Activated CD4-positive, alpha-beta T cell treated with anti-CD3 and anti-CD28 coated beads for 36 hours (primary cell): ENCODE measurements at regions not wholly inside any gene's neighbourhood (a gene's known extent, or its start where the extent isn't known, plus 50 kb on each side); places are given as distances from the start of the nearest gene placed in this dataset.

ENCODE experiments used
- ATAC-seq: fragments of 200-7000 bp; cut with Tn5 transposase; one replicate; pipeline ENCODE4 v1.10.0; 2021; ENCODE audit warnings: mild to moderate bottlenecking, moderate library complexity
- CTCF ChIA-PET: fragments of 350-600 bp; sonication (Branson Sonifier 250); formaldehyde crosslinking; loops from one replicate; lab custom pipeline; 2021; ENCODE audit warnings: antibody characterized with exemption; lab: Charles Lee
- POLR2A ChIA-PET: fragments of 350-600 bp; sonication (Branson Sonifier 250); formaldehyde crosslinking; loops from one replicate; lab custom pipeline; 2021; ENCODE audit warnings: antibody characterized with exemption, inconsistent platforms; lab: Charles Lee
- DNase-seq: peaks from one replicate; pipeline ENCODE4 v3.0.0-alpha.2; 2020
- H3K27ac Mint-ChIP-seq: one replicate; pipeline ENCODE4 v1.8.0; 2021; ENCODE audit warnings: mixed read lengths
- H3K27me3 Mint-ChIP-seq: one replicate; pipeline ENCODE4 v1.8.0; 2021; ENCODE audit warnings: mixed read lengths
- H3K36me3 Mint-ChIP-seq: one replicate; pipeline ENCODE4 v1.8.0; 2021; ENCODE audit warnings: low read depth, mixed read lengths
- H3K4me1 Mint-ChIP-seq: one replicate; pipeline ENCODE4 v1.8.0; 2021; ENCODE audit warnings: mixed read lengths
- H3K4me3 Mint-ChIP-seq: one replicate; pipeline ENCODE4 v1.8.0; 2021; ENCODE audit warnings: mild to moderate bottlenecking, moderate library complexity, mixed read lengths
- H3K9me3 Mint-ChIP-seq: one replicate; pipeline ENCODE4 v1.8.0; 2021; ENCODE audit warnings: low read depth, mixed read lengths
- intact Hi-C, 2 experiments: fragments of 100-400 bp; cut with DNase I in 1 of 2; cut with micrococcal nuclease in 1 of 2; formaldehyde crosslinking; loops; one replicate each; pipeline versions ENCODE4 v1.14.2 to v1.15.1; 2022 to 2024; cut with DNase I, micrococcal nuclease

DNA sequence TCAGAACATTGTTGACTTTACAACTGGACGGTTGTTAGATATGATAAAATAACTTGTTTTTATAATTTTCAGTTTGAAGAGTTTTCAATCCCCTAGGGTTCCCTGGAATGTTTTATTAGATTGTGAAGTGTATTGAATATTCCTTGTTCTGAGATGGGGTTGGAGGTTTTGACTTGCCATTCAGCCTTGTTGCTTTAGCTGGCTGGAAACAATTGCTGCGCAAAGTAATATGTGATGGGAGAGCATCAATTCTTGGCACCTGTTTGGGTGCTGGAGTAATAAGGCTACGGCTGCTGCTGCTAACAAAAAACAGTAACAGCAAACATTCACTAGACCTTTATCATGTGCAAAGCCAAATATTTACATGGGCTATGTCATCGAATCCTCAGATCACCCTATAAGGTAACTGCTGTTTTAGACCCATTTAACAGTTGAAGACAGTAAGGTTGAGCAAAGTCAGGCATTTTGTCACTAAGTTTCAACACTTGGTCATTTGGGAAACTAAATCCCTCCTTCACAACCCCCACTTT lies 241.0 kb upstream of the TBX3 start:
- DNase-seq (no peak), ATAC-seq (no peak)
- POLR2A ChIA-PET = no interaction called here
- intact Hi-C loops = no loop called here
- Mint-ChIP-seq H3K4me3 (no peak overlapping the region), H3K9me3 (no peaks in the 10 kb centered on the region), H3K36me3 (no peaks in the 10 kb centered on the region), H3K27me3 (no peaks in the 10 kb centered on the region), H3K27ac (no peak overlapping the region), H3K4me1 (no peaks in the 10 kb centered on the region)
- CTCF ChIA-PET = no interaction called here

DNA sequence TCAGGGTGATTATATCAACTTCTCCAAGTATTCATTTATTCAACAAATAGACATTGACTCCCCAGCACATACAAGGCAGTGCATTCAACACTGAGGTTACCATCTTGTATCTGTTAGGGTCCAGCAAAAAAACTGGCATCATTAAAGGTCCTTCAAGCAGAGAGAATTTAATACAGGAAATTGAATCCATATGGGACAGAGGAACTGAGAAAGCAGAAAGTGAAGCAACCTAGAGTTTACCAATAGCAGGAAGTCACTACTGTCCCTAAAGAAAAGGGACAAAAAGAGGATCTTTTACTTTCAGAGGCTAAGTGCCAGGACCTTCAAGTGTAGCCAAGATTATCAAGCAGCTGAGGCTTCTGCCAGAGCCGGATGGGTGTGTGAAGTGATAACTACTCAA lies 237.8 kb upstream of the TBX3 start:
- CTCF ChIA-PET = no interaction called here
- ATAC-seq = no peak
- DNase-seq = no peak
- H3K27me3 Mint-ChIP-seq = no peaks in the 10 kb centered on the region
- H3K27ac Mint-ChIP-seq = no peak overlapping the region
- no peak overlapping the region for H3K4me3 Mint-ChIP-seq
- H3K36me3 Mint-ChIP-seq = no peaks in the 10 kb centered on the region
- intact Hi-C loops = no loop called here
- H3K4me1 Mint-ChIP-seq = no peaks in the 10 kb centered on the region
- H3K9me3 Mint-ChIP-seq = no peaks in the 10 kb centered on the region
- POLR2A ChIA-PET = no interaction called here

DNA sequence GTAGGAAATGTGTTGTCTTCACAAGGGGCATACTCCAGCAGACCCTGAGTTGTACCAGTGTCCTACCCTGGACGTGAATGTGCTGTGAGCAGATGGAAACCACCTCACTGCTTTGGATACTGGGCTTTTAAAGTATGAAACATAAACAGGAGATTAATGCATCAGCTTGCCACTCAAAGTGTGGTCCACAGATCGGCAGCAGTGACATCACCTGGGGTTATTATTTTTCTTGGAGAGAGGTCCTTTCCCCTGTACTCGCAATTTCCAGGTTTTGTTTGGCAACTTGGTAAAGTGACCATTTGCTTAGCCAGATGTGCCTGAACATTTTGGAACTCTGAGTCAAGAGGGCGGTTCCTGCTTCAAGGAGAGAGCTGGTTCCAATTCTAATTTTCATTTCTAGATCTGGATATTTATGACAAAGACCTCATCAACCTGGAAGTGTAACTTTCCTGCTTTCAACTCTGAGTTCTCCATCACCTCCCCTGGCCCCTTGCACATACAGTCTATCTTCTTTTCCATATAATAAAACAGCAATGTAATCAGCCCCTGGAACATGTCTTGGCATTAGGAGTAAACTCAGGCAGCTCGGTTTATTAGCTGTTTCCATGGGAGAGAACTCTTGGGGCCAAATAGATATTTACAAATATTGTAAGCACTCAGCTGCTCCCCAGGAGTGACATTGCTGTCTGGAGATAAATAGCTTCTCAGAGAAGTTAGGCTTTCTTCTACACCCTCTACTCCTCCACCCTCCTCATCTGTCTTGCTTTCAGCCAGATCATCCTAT lies 237.0 kb upstream of the TBX3 start:
- ChIA-PET POLR2A (no interaction called here), CTCF (interaction anchor here (0.6 kb wide), 1 partner anchor 1980 kb away, joined by 3 read pairs; no protein-coding TSS in a partner anchor)
- intact Hi-C loops = no loop called here
- no peaks in the 10 kb centered on the region for H3K4me1 Mint-ChIP-seq
- ATAC-seq (no peak), DNase-seq (no peak)
- H3K27ac Mint-ChIP-seq = no peak overlapping the region
- H3K9me3 Mint-ChIP-seq = no peaks in the 10 kb centered on the region
- H3K4me3 Mint-ChIP-seq = no peak overlapping the region
- no peaks in the 10 kb centered on the region for H3K36me3 Mint-ChIP-seq
- H3K27me3 Mint-ChIP-seq = no peaks in the 10 kb centered on the region

DNA sequence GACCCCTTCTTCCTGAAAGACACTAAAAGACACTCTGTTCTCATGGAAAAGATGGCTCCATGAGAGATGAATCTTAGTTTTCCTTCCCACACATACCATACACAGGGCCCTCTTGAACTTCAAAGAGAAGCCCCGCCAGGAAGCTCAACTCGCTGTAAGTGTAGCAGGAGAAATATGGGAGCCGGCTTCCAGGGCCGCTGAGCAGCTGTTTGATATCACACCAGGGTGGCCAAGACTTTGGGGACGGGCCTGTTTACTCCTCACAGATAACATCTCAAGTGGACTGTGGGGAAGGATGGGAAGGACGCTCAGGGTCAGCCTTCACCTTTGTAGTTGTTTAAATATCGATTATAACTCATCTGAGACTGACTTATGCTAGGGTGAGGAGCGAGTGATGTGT lies 235.5 kb upstream of the TBX3 start:
- intact Hi-C loops = no loop called here
- H3K4me3 Mint-ChIP-seq = no peak overlapping the region
- no peaks in the 10 kb centered on the region for H3K27me3 Mint-ChIP-seq
- no peak overlapping the region for H3K27ac Mint-ChIP-seq
- no peaks in the 10 kb centered on the region for H3K36me3 Mint-ChIP-seq
- ATAC-seq (no peak), DNase-seq (no peak)
- ChIA-PET POLR2A (no interaction called here), CTCF (no interaction called here)
- H3K9me3 Mint-ChIP-seq = no peaks in the 10 kb centered on the region
- H3K4me1 Mint-ChIP-seq = no peaks in the 10 kb centered on the region

DNA sequence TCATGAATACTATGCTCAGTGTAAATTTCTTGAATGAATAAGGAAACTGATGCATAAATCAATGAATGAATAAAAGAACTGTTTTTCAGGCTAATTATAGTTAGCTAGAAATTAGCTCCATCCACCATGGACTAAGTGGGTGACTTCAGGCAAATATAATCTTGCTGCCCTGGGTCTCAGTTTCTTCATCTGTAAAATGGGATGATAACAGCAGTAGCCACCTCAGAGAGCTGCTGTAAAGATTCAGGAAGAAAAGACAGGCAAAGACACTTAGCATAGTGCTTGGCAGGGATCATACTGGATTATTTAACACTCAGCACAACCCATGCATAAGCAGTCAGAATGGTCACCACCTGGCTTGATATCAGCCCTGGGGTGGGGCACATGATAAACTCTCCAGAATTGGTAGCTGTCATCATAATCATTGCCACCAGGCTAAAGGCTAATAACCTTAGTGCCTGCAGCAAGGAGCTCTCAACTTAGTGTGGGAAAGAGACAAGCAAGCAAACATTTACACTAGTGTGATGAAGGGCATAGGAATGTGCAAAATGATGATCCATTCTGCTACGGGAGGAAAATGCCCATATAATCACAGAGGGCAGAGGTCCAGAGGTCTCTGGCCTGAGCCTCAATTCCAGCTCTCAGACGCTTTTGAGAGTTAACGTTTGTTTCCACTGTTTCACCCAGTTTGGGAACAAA lies 234.7 kb upstream of the TBX3 start:
- H3K4me1 Mint-ChIP-seq = no peaks in the 10 kb centered on the region
- no peaks in the 10 kb centered on the region for H3K27me3 Mint-ChIP-seq
- H3K4me3 Mint-ChIP-seq = no peak overlapping the region
- POLR2A ChIA-PET = no interaction called here
- no peak overlapping the region for H3K27ac Mint-ChIP-seq
- H3K36me3 Mint-ChIP-seq = no peaks in the 10 kb centered on the region
- no peaks in the 10 kb centered on the region for H3K9me3 Mint-ChIP-seq
- no peak for ATAC-seq
- CTCF ChIA-PET = interaction anchor here (0.6 kb wide), 1 partner anchor 706 kb away, joined by 3 read pairs; no protein-coding TSS in a partner anchor
- DNase-seq = no peak
- intact Hi-C loops = no loop called here

GRCh38 chr12:114917953-114918352 lies 234.0 kb upstream of the TBX3 start:
- intact Hi-C loops = no loop called here
- peaks cover under 1% of the 10 kb centered on the region for H3K9me3 Mint-ChIP-seq
- DNase-seq (no peak), ATAC-seq (no peak)
- no peak overlapping the region for H3K27ac Mint-ChIP-seq
- ChIA-PET CTCF (interaction anchor here (0.6 kb wide), 1 partner anchor 42 kb away, joined by 3 read pairs; no protein-coding TSS in a partner anchor), POLR2A (no interaction called here)
- no peak overlapping the region for H3K4me3 Mint-ChIP-seq
- no peaks in the 10 kb centered on the region for H3K27me3 Mint-ChIP-seq
- no peaks in the 10 kb centered on the region for H3K36me3 Mint-ChIP-seq
- H3K4me1 Mint-ChIP-seq = no peaks in the 10 kb centered on the region

- intact Hi-C loops = no loop called here
- no peak overlapping the region for H3K4me3 Mint-ChIP-seq
- H3K36me3 Mint-ChIP-seq = no peaks in the 10 kb centered on the region
- H3K4me1 Mint-ChIP-seq = no peaks in the 10 kb centered on the region
- CTCF ChIA-PET = interaction anchor here (0.6 kb wide), 1 partner anchor 43 kb away, joined by 3 read pairs; no protein-coding TSS in a partner anchor
- no peaks in the 10 kb centered on the region for H3K27me3 Mint-ChIP-seq
- H3K27ac Mint-ChIP-seq = no peak overlapping the region
- peaks cover 4% of the 10 kb centered on the region for H3K9me3 Mint-ChIP-seq
- no peak for ATAC-seq
- POLR2A ChIA-PET = no interaction called here
- no peak for DNase-seq
Measured at GRCh38 chr12:114917307-114917706, 233.3 kb upstream of the TBX3 start.

GRCh38 chr12:114916541-114916940 lies 232.6 kb upstream of the TBX3 start:
- ChIA-PET POLR2A (no interaction called here), CTCF (no interaction called here)
- Mint-ChIP-seq H3K9me3 (peaks cover 4% of the 10 kb centered on the region), H3K4me1 (no peaks in the 10 kb centered on the region), H3K36me3 (no peaks in the 10 kb centered on the region), H3K27me3 (no peaks in the 10 kb centered on the region), H3K27ac (no peak overlapping the region), H3K4me3 (no peak overlapping the region)
- intact Hi-C loops = no loop called here
- DNase-seq = no peak
- ATAC-seq = no peak

- POLR2A ChIA-PET = no interaction called here
- intact Hi-C loops = no loop called here
- no peak overlapping the region for H3K27ac Mint-ChIP-seq
Measured at GRCh38 chr12:114916124-114916523, 232.1 kb upstream of the TBX3 start.

GRCh38 chr12:114913871-114914801 lies 230.2 kb upstream of the TBX3 start:
- ChIA-PET CTCF (no interaction called here), POLR2A (no interaction called here)
- intact Hi-C loops = no loop called here
- Mint-ChIP-seq H3K27ac (no peak overlapping the region), H3K4me1 (no peaks in the 10 kb centered on the region), H3K9me3 (peaks cover 9% of the 10 kb centered on the region), H3K36me3 (no peaks in the 10 kb centered on the region), H3K4me3 (no peak overlapping the region), H3K27me3 (no peaks in the 10 kb centered on the region)
- DNase-seq (no peak), ATAC-seq (no peak)

More at GRCh38 chr12:114916124-114916523, 232.1 kb upstream of the TBX3 start:
- peaks cover 4% of the 10 kb centered on the region for H3K9me3 Mint-ChIP-seq
- H3K4me1 Mint-ChIP-seq = no peaks in the 10 kb centered on the region
- no peak overlapping the region for H3K4me3 Mint-ChIP-seq
- DNase-seq = no peak
- no peak for ATAC-seq
- CTCF ChIA-PET = no interaction called here
- no peaks in the 10 kb centered on the region for H3K27me3 Mint-ChIP-seq
- H3K36me3 Mint-ChIP-seq = no peaks in the 10 kb centered on the region

GRCh38 chr12:114912811-114913210 lies 228.8 kb upstream of the TBX3 start:
- CTCF ChIA-PET = no interaction called here
- Mint-ChIP-seq H3K27ac (no peak overlapping the region), H3K27me3 (no peaks in the 10 kb centered on the region), H3K4me3 (no peak overlapping the region), H3K36me3 (no peaks in the 10 kb centered on the region), H3K9me3 (peaks cover 9% of the 10 kb centered on the region), H3K4me1 (no peaks in the 10 kb centered on the region)
- intact Hi-C loops = no loop called here
- no peak for ATAC-seq
- POLR2A ChIA-PET = no interaction called here
- DNase-seq = no peak
